Keratinocyte (primary cell): ENCODE measurements at regions not wholly inside any gene's neighbourhood (a gene's known extent, or its start where the extent isn't known, plus 50 kb on each side); places are given as distances from the start of the nearest gene placed in this dataset.
"Not testable (repeated sequence)": the region's sequence is repeated elsewhere in the genome, so short reads cannot be mapped to it uniquely, and the experiment has no call there.

ENCODE experiments used
- DNase-seq: peaks from one replicate; pipeline ENCODE4 v3.0.0-alpha.2; 2011; ENCODE audit warnings: low read depth, missing footprints, low spot score
- FAIRE-seq: peaks from 2 replicates; lab custom pipeline; 2011; peaks lifted over from hg19 to GRCh38; lab: Jason Lieb, UNC
- H2AFZ ChIP-seq: 2 replicates; pipeline ENCODE4 v1.6.0; 2012; ENCODE audit warnings: low read length, control low read depth, inconsistent platforms; ENCODE audit not compliant: control insufficient read depth
- H3K27ac ChIP-seq: 2 replicates; pipeline ENCODE4 v1.5.1; 2011; ENCODE audit warnings: low read length; ENCODE audit not compliant: control insufficient read depth, insufficient read depth
- H3K27me3 ChIP-seq: 3 replicates; pipeline ENCODE4 v1.6.0; 2011; ENCODE audit warnings: low read length; ENCODE audit not compliant: control insufficient read depth, insufficient read depth; ENCODE audit errors: extremely low read depth
- H3K36me3 ChIP-seq, 2 experiments: 2 replicates in 1 of 2; 3 replicates in 1 of 2; pipeline ENCODE4 v1.5.1; 2011; ENCODE audit warnings: low read length in 2 of 2, mild to moderate bottlenecking in 1 of 2; ENCODE audit not compliant: control insufficient read depth in 2 of 2, insufficient read depth in 2 of 2; ENCODE audit errors: extremely low read depth in 1 of 2
- H3K4me1 ChIP-seq: 3 replicates; pipeline ENCODE4 v1.5.1; 2011; ENCODE audit warnings: low read length; ENCODE audit not compliant: control insufficient read depth, insufficient read depth; ENCODE audit errors: extremely low read depth
- H3K4me2 ChIP-seq: 3 replicates; pipeline ENCODE4 v1.6.0; 2011; ENCODE audit warnings: low read depth, low read length; ENCODE audit not compliant: control insufficient read depth, insufficient read depth; ENCODE audit errors: extremely low read depth
- H3K4me3 ChIP-seq, 3 experiments: fragments of 200-600 bp in 1 of 3; sonication (generic) in 1 of 3; 2 replicates in 2 of 3; 3 replicates in 1 of 3; pipeline ENCODE4 v1.5.1; 2011 to 2016; ENCODE audit warnings: low read length in 3 of 3, mild to moderate bottlenecking in 3 of 3, control low read depth in 2 of 3, inconsistent platforms in 1 of 3, low read depth in 1 of 3, mixed read lengths in 1 of 3, mixed run types in 1 of 3, moderate library complexity in 1 of 3; ENCODE audit not compliant: control insufficient read depth in 2 of 3, insufficient read depth in 2 of 3; ENCODE audit errors: extremely low read depth in 1 of 3
- H3K79me2 ChIP-seq: 2 replicates; pipeline ENCODE4 v1.6.0; 2012; ENCODE audit warnings: low read length; ENCODE audit not compliant: control insufficient read depth, insufficient read depth
- H3K9ac ChIP-seq: 3 replicates; pipeline ENCODE4 v1.6.0; 2011; ENCODE audit warnings: low read length; ENCODE audit not compliant: control insufficient read depth, insufficient read depth; ENCODE audit errors: extremely low read depth
- H3K9me1 ChIP-seq: 3 replicates; pipeline ENCODE4 v1.6.0; 2011; ENCODE audit warnings: low read length; ENCODE audit not compliant: control insufficient read depth, insufficient read depth; ENCODE audit errors: extremely low read depth
- H3K9me3 ChIP-seq: 2 replicates; pipeline ENCODE4 v1.5.1; 2012; ENCODE audit warnings: low read depth, low read length; ENCODE audit not compliant: control insufficient read depth
- H4K20me1 ChIP-seq: 3 replicates; pipeline ENCODE4 v1.6.0; 2011; ENCODE audit warnings: low read length; ENCODE audit not compliant: control insufficient read depth, insufficient read depth; ENCODE audit errors: extremely low read depth
- EZH2 ChIP-seq: IDR thresholded peaks from one replicate; pipeline ENCODE4 v1.6.1; 2012; ENCODE audit warnings: inconsistent platforms, mild to moderate bottlenecking, low read length, moderate library complexity
- dilution Hi-C: fragments of 300-500 bp; cut with MboI; formaldehyde crosslinking; loops from one replicate; pipeline ENCODE4 v1.7.0; 2020; ENCODE audit warnings: low sequenced_read_pairs; ENCODE audit not compliant: extremely low pct_ligation_motif_present
- TF ChIP-seq, protein P1 (sequence below), 3 experiments: IDR thresholded peaks in 1 of 3; conservative IDR thresholded peaks in 1 of 3; optimal IDR thresholded peaks in 1 of 3; 2 replicates in 2 of 3; 3 replicates in 1 of 3; pipeline versions ENCODE3 to v1.5.1; 2011; ENCODE audit warnings: low read length in 3 of 3, mild to moderate bottlenecking in 3 of 3, moderate library complexity in 2 of 3, control low read depth in 1 of 3, inconsistent platforms in 1 of 3; ENCODE audit not compliant: insufficient read depth in 2 of 3; ENCODE audit errors: extremely low read depth in 1 of 3

DNA sequence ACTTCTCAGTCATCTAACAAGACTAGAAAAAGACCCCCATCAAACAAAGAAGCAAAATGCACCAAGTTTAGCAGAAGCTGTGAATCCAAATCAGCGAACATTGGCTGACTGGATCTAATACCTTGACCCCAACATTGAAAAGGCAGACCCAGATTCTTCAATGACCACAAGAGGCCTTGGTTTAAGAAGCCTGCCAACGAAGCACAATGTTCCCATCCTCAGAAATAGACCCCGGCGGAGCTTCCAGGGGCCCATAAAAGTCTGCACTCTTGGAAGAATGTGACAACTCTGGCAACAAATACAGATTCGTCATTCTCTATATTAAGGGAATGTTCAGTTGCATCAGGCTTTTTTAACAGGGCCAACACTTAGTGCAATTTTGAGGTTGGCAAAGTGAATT, 112.8 kb upstream of the BCL6 start:
- no peaks in the 10 kb centered on the region for H3K27me3 ChIP-seq
- no peak for FAIRE-seq

DNA sequence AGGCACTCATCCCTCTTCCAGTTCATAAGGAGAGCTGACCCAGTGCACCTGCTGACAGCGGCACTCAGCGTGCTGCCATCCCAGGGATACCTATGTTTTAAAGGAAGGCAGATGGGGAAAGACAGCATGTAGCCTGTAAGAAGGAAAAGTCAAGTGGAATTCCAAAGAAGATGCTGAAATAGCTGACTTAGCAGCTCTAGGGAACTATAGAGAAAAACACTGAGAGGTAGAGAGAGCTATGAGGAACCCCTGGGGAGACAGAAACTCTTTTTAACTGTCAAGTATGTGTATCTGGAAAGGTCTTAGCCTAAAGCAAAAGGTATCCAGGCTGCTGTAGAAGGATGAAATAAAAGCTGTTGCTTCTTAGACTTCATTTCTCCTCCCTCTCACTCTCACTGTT, 113.4 kb upstream of the BCL6 start:
- TF ChIP-seq EZH2: no peak
- TF ChIP-seq, protein P1, sequence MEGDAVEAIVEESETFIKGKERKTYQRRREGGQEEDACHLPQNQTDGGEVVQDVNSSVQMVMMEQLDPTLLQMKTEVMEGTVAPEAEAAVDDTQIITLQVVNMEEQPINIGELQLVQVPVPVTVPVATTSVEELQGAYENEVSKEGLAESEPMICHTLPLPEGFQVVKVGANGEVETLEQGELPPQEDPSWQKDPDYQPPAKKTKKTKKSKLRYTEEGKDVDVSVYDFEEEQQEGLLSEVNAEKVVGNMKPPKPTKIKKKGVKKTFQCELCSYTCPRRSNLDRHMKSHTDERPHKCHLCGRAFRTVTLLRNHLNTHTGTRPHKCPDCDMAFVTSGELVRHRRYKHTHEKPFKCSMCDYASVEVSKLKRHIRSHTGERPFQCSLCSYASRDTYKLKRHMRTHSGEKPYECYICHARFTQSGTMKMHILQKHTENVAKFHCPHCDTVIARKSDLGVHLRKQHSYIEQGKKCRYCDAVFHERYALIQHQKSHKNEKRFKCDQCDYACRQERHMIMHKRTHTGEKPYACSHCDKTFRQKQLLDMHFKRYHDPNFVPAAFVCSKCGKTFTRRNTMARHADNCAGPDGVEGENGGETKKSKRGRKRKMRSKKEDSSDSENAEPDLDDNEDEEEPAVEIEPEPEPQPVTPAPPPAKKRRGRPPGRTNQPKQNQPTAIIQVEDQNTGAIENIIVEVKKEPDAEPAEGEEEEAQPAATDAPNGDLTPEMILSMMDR (optimal IDR thresholded peaks at IDR 0.05 in 1 of 3, IDR thresholded peaks at IDR 0.05 in 1 of 3, conservative IDR thresholded peaks at IDR 0.05 in 1 of 3; ENCODE audit: extremely low read depth in 1 of 3, insufficient read depth in 2 of 3, low read length in 3 of 3): no peak
- Histone ChIP-seq H3K27ac (no peak overlapping the region), H3K79me2 (no peaks in the 10 kb centered on the region), H3K4me1 (peaks cover 1% of the 10 kb centered on the region), H3K9me1 (no peaks in the 10 kb centered on the region), H3K4me2 (no peak overlapping the region), H3K36me3 (no peaks in the 10 kb centered on the region), H3K27me3 (no peaks in the 10 kb centered on the region), H3K9me3 (no peaks in the 10 kb centered on the region), H4K20me1 (no peaks in the 10 kb centered on the region), H2AFZ (no peak overlapping the region), H3K9ac (no peak overlapping the region), H3K4me3 (no peak overlapping the region)
- DNase-seq (no peak), FAIRE-seq (no peak)
- dilution Hi-C loops: no loop called here

More for the DNA sequence above, 112.8 kb upstream of the BCL6 start:
- no peaks in the 10 kb centered on the region for H3K36me3 ChIP-seq
- no peak overlapping the region for H2AFZ ChIP-seq
- H3K79me2 ChIP-seq: no peaks in the 10 kb centered on the region
- H3K9ac ChIP-seq: no peak overlapping the region
- H3K27ac ChIP-seq: no peak overlapping the region
- H3K4me3 ChIP-seq: no peak overlapping the region
- TF ChIP-seq, protein P1 (optimal IDR thresholded peaks at IDR 0.05 in 1 of 3, IDR thresholded peaks at IDR 0.05 in 1 of 3, conservative IDR thresholded peaks at IDR 0.05 in 1 of 3; ENCODE audit: extremely low read depth in 1 of 3, insufficient read depth in 2 of 3, low read length in 3 of 3): no peak
- TF ChIP-seq EZH2: no peak
- no peaks in the 10 kb centered on the region for H4K20me1 ChIP-seq
- dilution Hi-C loops: no loop called here
- no peaks in the 10 kb centered on the region for H3K9me3 ChIP-seq
- no peaks in the 10 kb centered on the region for H3K9me1 ChIP-seq
- H3K4me2 ChIP-seq: no peak overlapping the region
- H3K4me1 ChIP-seq: peaks cover 8% of the 10 kb centered on the region
- DNase-seq: no peak

DNA sequence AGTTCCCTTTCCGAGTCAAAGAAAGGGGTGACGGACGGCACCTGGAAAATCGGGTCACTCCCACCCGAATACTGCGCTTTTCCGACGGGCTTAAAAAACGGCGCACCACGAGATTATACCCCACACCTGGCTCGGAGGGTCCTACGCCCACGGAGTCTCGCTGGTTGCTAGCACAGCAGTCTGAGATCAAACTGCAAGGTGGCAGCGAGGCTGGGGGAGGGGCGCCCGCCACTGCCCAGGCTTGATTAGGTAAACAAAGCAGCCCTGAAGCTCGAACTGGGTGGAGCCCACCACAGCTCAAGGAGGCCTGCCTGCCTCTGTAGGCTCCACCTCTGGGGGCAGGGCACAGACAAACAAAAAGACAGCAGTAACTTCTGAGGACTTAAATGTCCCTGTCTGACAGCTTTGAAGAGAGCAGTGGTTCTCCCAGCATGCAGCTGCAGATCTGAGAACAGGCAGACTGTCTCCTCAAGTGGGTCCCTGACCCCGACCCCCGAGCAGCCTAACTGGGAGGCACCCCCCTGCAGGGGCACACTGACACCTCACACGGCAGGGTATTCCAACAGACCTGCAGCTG, 117.5 kb upstream of the BCL6 start:
- H3K36me3 ChIP-seq, H3K4me1 ChIP-seq, H3K79me2 ChIP-seq, H3K4me2 ChIP-seq, H3K9me3 ChIP-seq, dilution Hi-C loops, H3K9ac ChIP-seq, H3K9me1 ChIP-seq, H3K4me3 ChIP-seq, H2AFZ ChIP-seq, H4K20me1 ChIP-seq, H3K27me3 ChIP-seq, FAIRE-seq, H3K27ac ChIP-seq, DNase-seq: not testable (repeated sequence)
